ENCODE measurements at regions not wholly inside any gene's neighbourhood (a gene's known extent, or its start where the extent isn't known, plus 50 kb on each side); places are given as distances from the start of the nearest gene placed in this dataset.
"Not testable (repeated sequence)": the region's sequence is repeated elsewhere in the genome, so short reads cannot be mapped to it uniquely, and the experiment has no call there.

- DNase-seq, result no peak
Measured at GRCh38 chr6:150741633-150742200, 123.8 kb upstream of the MTHFD1L start.

DNA sequence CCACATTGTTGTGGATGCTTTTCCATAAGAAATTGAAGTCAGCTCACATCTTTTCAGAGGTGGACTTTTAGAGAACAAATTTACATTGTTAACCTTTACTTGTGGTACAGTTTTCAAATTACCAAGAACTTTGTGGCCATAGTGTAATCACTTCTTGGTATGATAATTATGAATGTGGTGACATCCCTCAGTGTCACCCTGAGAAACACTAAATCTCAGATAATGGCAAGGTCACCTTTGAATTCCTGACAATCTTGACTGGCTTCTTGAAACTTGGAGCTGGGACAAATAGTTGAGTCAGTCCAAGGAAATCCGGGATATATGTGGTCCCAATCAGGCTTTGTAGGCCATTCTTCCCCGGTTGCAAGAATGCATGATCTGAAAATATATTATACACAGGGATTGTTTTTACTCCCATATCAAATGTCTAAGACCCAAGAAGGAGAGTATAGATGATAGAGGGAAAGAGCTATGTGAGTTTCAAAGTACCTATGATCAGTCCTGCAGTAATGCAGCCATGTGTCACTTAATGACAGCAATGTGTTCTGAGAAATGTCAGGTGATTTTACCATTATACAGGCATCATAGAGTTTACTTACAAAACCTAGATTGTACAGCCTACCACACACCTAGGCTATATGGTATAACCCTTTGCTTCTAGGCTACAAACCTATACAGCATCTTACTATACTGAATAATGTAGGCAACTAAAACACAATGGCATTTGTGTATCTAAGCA lies 120.8 kb upstream of the MTHFD1L start:
- DNase-seq, result no peak

DNA sequence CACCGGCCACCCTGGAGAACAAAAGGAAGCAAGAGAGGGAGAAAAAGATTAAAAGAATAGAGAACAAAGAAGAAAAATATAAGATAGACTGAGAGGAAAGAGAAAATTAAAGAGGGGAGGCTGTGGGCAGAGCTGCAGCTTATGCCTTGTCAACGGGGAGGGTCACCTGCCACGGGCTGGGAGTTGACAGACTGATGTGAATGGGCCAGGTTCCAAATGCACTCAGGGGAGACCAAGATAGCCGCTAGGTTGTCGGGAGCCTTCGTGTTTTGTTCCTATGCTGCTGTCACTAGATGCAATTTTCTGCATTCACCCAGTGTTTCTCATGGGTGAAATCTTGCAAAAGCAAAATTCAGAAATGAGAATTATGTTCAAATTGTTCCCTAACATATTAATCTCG lies 119.6 kb upstream of the MTHFD1L start:
- no peak for DNase-seq

GRCh38 chr6:150747155-150747554 lies 118.3 kb upstream of the MTHFD1L start:
- DNase-seq, result no peak

DNA sequence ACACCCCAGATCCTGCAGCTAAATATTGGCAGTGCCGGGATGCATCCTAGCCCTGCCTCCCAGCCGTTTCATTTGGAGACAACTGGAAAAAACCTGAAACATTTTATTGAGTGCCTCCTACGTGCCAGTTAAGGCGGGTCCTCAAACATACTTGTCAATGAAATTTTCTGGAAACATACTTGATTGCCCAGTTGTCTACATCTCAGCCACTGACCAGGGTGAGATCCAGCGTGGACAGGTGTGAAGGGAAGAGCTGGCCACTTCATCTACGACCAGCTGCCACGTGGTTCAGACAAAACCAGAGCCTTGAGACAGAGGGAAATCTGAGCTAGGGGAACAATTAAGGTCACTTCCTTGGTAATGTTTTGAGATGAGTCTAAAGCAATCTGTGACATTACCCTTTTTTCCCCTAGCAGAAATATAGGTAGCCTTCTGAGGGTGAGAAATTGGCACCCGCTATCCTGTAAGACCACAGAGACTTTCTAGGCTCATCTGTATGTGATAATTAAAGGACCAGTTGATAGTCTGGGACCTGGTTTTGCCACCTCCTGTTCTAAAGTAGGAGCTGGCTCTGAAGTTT lies 116.3 kb upstream of the MTHFD1L start:
- no peak for DNase-seq

- DNase-seq, result no peak
Measured at GRCh38 chr6:150751296-150751695, 114.2 kb upstream of the MTHFD1L start.

DNA sequence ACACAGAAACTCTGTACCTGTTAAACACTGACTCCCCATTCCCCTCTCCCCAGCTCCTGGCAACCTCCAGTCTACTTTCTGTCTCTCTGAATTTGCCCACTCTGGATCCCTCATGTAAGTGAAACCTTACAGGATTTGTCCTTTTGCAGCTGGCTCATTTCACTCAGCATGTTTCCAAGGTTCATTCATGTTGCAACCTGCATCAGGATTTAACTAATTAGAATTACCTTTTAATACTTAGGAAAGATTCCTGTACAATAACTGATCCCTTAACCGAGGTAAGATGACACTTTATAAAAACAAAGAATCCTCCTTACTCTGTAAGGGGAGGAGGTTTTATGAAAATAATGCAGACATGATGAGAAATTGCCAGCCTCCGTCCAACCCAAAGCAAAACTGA lies 113.1 kb upstream of the MTHFD1L start:
- DNase-seq, result no peak

GRCh38 chr6:150753371-150754064 lies 112.0 kb upstream of the MTHFD1L start:
- no peak for DNase-seq

DNA sequence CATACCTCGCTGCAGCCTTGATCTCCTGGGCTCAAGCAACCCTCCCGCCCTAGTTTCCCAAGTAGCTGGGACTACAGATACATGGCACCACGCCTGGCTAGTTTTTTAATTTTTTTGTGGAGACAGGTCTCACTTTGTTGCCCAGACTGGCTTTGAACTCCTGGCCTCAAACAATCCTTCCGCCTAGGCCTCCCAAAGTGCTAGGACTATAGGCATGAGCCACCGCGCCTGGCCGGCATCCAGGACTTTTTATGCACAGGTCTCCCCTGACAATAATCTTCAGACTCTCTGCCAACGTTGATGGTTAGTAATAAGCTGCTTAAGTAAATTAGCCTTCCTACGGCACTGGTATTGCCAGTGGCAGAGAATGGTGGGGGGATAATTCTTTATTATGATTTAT lies 110.5 kb upstream of the MTHFD1L start:
- DNase-seq, result no peak

DNA sequence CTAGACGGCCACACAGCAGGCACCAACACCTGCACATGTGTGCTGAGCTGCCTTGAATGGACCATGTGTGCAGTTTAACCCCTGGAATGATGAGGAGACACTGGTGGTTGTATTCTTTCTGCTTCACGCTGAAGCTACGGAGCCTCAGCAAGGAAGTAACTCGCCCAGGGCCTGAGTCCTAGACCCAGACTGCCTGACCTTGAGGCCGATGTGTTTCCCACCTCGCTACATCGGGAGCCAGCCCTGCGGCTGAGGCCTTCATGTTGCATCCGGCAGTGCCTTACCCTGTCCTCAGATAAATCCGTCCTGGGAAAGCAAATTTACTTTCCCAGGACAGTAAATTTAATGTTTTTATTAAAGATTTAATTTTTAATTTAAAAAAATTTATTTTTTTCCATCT lies 110.0 kb upstream of the MTHFD1L start:
- no peak for DNase-seq

- DNase-seq, result no peak
Measured at GRCh38 chr6:150756173-150756572, 109.3 kb upstream of the MTHFD1L start.

GRCh38 chr6:150757807-150758206 lies 107.7 kb upstream of the MTHFD1L start:
- not testable (repeated sequence) for DNase-seq

DNA sequence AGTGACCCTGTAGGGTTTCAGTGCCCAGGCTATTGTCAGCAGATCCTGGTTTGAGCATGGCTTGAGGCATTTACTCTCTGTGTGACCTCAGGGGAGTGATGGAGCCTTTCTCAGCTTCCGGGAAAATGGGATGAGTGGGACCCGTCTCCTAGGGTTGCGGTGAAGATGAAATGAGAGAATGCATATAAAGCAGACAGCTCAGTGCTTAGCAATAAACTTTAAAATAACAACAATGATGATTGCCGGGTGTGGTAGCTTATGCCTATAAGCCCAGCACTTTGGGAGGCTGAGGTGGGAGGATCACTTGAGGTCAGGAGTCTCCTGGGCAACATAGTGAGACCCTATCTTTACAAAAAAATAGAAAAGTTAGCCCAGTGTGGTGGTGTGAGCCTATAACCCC lies 106.0 kb upstream of the MTHFD1L start:
- no peak for DNase-seq

GRCh38 chr6:150761771-150762170 lies 103.7 kb upstream of the MTHFD1L start:
- DNase-seq, result no peak

DNA sequence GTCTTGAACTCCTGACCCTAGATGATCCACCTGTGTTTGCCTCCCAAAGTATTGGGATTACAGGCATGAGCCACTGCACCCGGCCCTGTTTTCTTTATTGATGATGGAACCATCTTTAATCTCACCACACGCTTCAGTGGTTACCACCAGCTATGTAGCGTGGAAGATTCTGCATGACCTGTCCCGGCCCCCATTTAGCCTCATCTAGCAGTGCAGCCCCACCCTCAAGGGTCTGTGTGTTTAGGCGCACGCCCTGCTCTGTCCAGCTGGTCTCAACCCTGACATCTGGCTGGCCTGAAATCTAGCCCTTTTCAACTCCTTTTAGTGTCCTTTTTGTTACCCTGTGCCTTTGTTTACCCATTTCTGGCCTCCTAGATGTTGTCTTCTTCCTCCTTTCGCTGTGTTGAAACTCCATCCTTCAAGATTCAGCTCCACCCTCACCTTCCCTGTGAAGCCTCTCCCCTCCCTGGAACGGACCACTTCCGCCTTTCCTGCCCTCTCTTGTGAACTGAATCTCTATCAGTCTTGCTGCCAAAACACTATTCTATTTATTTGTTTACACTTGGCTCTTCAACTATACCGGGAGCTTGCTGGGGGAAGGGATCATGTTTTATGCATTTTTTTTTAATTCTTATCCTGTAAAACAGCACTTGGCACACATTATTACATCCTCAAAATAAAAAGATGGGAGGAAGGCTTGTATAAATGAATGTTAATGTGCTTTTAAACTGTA lies 101.0 kb upstream of the MTHFD1L start:
- no peak for DNase-seq

DNA sequence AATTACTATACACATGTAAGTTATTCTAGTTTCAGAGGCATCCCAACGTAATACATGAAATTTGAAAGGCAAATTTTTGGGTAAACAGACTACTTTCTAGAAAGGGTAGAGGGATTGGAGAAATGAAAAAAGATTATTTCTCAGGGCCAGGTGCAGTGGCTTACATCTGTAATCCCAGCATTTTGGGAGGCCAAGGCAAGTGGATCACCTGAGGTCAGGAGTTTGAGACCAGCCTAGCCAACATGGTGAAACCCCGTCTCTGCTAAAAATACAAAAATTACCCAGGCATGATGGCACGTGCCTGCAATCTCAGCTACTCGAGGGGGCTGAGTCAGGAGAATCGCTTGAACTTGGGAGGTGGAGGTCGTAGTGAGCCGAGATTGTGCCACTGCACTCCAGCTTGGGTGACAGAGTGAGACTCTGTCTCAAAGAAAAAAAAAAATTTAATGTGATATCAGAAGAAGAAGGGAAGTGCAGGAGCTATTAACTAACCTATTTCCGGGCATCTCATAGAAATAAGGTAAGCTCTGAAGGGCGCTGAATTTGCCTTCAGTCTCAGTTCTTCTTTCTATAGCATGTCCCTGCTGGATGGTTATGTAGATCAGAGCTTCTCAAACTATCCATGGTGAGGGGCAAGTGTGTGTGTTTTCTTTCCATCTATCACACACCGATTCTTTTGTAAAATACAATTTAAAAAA lies 100.3 kb upstream of the MTHFD1L start:
- no peak for DNase-seq

DNA sequence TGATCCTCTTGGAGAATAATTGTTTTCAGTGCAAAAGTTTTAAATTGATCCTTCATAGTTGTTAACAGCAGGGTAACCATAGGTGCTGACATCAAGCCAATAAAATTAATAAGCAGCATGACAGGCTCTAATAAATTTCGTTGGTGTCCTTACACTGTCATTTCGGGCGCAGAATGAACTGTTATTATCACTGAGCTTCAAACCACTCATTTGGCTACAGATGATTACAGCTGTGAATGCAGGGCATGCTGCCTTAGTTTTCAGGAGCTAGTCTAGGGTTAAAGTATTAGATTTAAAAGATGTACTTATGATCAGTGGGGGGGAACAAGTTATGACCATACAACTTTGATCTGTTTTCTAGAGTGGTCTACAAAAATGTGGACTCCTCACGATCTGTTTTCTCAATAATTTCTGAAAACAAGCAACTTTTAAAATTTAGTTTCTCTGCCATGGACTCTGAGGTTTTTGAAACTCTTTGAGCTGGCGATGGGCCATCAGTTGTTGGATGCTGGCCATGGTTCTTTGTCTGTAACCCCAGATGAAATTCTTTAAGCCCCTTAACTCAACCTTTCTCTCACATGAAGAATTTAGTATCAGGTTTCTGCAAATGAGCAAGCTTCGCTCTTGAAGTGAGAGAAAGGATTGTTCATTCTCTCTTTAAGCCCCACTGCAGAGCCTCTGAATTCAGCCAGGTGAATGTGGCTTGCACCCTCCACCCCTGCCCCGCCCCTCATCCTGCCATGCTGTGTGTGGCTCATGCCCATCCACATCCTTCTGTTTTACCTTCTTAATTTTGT lies 99.1 kb upstream of the MTHFD1L start:
- no peak for DNase-seq

DNA sequence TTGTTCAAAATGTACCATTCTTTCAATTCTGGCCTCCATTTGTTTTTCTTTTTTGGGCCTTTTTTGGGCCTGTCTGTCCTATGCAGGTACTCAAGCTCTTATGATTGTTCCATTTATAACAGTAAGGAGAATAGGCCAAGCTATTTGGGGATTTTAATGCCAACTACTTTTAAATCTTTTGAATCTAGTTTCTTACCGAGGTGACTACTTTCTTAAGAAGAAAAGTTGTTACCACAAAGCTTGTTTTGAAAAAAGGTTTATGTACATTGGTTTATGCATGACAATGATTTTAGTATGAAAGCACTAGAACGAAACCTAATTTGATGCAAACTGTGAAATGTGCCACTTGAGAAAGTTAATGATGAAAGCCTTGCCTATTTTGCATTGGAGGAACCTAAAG lies 98.3 kb upstream of the MTHFD1L start:
- no peak for DNase-seq

GRCh38 chr6:150767571-150768018 lies 97.9 kb upstream of the MTHFD1L start:
- no peak for DNase-seq

GRCh38 chr6:150770637-150771036 lies 94.9 kb upstream of the MTHFD1L start:
- DNase-seq, result no peak

DNA sequence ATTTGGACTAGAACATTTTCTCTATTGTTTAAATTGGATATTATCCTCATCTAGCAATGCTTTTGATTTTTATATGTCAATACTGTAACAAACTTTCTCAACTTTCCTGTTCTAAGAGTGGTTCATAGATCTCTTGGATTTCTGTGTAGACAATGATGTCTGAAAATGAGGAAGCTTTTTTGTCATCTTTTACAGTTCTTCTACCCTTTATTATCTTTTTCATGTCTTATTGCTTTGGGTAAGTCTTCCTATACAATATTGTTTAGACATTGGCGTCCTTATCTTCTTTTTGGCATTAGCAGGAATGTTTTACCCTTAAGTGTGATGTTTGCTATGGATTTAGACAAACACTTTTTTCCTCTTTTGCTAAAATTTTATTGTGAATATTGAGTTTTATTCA lies 91.5 kb upstream of the MTHFD1L start:
- no peak for DNase-seq
